ENCODE measurements at regions not wholly inside any gene's neighbourhood (a gene's known extent, or its start where the extent isn't known, plus 50 kb on each side); places are given as distances from the start of the nearest gene placed in this dataset.

DNA sequence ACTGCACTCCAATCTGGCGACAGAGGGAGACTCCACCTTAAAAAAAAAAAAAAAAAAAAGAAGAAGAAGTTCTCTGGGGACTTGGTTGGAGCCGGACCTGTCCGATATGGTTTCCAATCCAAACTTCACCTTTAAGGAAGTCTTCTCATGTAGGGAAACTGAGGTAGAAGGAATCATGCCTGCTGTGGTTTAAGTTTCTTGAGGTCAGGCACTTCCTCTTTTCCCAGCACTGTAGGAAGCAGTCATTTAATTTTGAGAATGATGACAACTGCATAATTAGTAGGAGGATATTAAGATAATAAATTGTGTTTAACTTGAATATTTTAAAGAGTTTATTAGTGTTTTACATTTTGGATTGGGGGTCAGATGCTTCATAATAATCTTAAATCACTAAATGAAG, 62.9 kb downstream of the KCNE4 start:
- no peak overlapping the region for H3K27ac ChIP-seq

DNA sequence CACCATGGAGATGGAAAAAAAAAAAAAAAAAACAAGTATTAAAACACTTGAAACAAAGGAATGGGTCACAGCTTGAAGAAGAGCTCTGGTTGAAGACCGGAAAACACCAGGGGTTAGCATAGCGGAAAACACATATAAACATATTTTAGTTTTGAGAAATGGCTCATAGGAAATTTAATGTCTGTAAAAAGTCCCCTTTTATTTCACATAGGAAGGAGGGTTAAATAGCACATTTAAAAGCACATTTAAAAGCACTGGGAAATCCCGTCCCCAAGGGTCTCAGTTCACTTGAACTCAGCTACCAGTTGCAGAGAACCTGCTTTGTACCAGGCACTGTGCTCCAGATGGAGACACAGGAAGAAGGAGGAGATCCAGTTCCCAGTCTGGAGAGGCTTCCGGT, 65.5 kb downstream of the KCNE4 start:
- Histone ChIP-seq H3K27ac (no peak overlapping the region), H3K36me3 (ENCODE audit: control insufficient read depth, insufficient read depth, low read length) (no peaks in the 10 kb centered on the region), H3K27me3 (ENCODE audit: control insufficient read depth, insufficient read depth, low read length) (no peaks in the 10 kb centered on the region), H2AFZ (no peak overlapping the region), H3K4me1 (no peaks in the 10 kb centered on the region), H3K4me2 (ENCODE audit: low read length) (no peak overlapping the region), H3K9me3 (ENCODE audit: control insufficient read depth, low read length) (no peaks in the 10 kb centered on the region), H3K79me2 (no peaks in the 10 kb centered on the region), H3K4me3 (ENCODE audit: low read depth, low read length) (no peak overlapping the region), H3K9ac (no peak overlapping the region)
- TF ChIP-seq, protein P1, sequence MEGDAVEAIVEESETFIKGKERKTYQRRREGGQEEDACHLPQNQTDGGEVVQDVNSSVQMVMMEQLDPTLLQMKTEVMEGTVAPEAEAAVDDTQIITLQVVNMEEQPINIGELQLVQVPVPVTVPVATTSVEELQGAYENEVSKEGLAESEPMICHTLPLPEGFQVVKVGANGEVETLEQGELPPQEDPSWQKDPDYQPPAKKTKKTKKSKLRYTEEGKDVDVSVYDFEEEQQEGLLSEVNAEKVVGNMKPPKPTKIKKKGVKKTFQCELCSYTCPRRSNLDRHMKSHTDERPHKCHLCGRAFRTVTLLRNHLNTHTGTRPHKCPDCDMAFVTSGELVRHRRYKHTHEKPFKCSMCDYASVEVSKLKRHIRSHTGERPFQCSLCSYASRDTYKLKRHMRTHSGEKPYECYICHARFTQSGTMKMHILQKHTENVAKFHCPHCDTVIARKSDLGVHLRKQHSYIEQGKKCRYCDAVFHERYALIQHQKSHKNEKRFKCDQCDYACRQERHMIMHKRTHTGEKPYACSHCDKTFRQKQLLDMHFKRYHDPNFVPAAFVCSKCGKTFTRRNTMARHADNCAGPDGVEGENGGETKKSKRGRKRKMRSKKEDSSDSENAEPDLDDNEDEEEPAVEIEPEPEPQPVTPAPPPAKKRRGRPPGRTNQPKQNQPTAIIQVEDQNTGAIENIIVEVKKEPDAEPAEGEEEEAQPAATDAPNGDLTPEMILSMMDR (IDR thresholded peaks at IDR 0.05) = no peak

More for the DNA sequence above, 62.9 kb downstream of the KCNE4 start:
- H3K27me3 ChIP-seq (ENCODE audit: control insufficient read depth, insufficient read depth, low read length) = no peaks in the 10 kb centered on the region
- no peaks in the 10 kb centered on the region for H3K4me1 ChIP-seq
- no peak overlapping the region for H3K4me3 ChIP-seq (ENCODE audit: low read depth, low read length)
- H3K79me2 ChIP-seq = no peaks in the 10 kb centered on the region
- H2AFZ ChIP-seq = no peak overlapping the region
- no peak overlapping the region for H3K9ac ChIP-seq
- TF ChIP-seq, protein P1 (IDR thresholded peaks at IDR 0.05) = no peak
- H3K36me3 ChIP-seq (ENCODE audit: control insufficient read depth, insufficient read depth, low read length) = no peaks in the 10 kb centered on the region
- H3K9me3 ChIP-seq (ENCODE audit: control insufficient read depth, low read length) = no peaks in the 10 kb centered on the region
- H3K4me2 ChIP-seq (ENCODE audit: low read length) = no peak overlapping the region

DNA sequence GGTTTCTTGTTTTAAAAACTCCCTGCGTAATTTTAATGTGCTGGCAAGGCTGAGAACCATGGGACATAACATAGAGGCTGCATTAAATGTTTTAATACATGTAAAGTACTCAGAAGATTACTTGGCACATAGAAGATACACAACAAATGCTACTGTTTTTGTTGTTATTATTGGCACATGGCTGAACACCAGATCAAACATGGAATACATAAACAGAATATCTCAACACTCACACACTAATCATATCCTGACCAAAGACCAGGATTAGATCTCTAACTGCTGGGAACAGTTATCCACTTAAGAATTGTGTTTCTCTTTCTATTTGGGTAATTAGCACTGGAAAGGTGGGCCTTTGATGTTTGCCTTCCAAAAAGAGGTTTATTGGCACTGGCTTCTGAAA, 69.3 kb downstream of the KCNE4 start:
- Histone ChIP-seq H3K9ac (no peak overlapping the region), H3K4me2 (ENCODE audit: low read length) (no peak overlapping the region), H3K9me3 (ENCODE audit: control insufficient read depth, low read length) (no peaks in the 10 kb centered on the region), H3K36me3 (ENCODE audit: control insufficient read depth, insufficient read depth, low read length) (no peaks in the 10 kb centered on the region), H3K27me3 (ENCODE audit: control insufficient read depth, insufficient read depth, low read length) (no peaks in the 10 kb centered on the region), H3K4me1 (no peaks in the 10 kb centered on the region), H2AFZ (no peak overlapping the region), H3K79me2 (no peaks in the 10 kb centered on the region), H3K27ac (no peak overlapping the region), H3K4me3 (ENCODE audit: low read depth, low read length) (no peak overlapping the region)
- TF ChIP-seq, protein P1 (IDR thresholded peaks at IDR 0.05) = no peak

DNA sequence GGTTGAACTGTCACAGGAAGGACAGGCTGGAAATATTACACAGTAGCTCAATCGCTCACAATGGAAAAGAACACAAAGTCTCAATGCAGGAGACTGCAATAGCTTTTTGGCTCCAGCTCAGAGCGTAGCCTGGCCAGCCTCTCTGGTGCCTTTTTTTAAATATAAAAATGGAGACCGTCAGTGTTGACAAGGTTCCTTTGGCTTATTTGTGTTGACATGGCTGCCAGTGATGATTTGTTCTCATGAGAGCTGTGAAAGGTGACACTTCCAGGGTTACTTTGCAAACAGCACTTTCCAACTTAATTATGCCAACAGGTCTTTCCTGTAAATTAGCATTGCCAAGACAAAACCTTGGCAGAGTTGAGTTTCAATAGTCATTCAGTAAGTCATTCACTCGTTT, 70.8 kb downstream of the KCNE4 start:
- no peaks in the 10 kb centered on the region for H3K79me2 ChIP-seq
- no peak overlapping the region for H3K4me2 ChIP-seq (ENCODE audit: low read length)
- no peaks in the 10 kb centered on the region for H3K36me3 ChIP-seq (ENCODE audit: control insufficient read depth, insufficient read depth, low read length)
- TF ChIP-seq, protein P1 (IDR thresholded peaks at IDR 0.05) = no peak
- no peak overlapping the region for H3K4me3 ChIP-seq (ENCODE audit: low read depth, low read length)
- H3K9ac ChIP-seq = no peak overlapping the region
- no peak overlapping the region for H2AFZ ChIP-seq
- H3K4me1 ChIP-seq = no peaks in the 10 kb centered on the region
- no peaks in the 10 kb centered on the region for H3K27me3 ChIP-seq (ENCODE audit: control insufficient read depth, insufficient read depth, low read length)
- H3K9me3 ChIP-seq (ENCODE audit: control insufficient read depth, low read length) = no peaks in the 10 kb centered on the region
- no peak overlapping the region for H3K27ac ChIP-seq

DNA sequence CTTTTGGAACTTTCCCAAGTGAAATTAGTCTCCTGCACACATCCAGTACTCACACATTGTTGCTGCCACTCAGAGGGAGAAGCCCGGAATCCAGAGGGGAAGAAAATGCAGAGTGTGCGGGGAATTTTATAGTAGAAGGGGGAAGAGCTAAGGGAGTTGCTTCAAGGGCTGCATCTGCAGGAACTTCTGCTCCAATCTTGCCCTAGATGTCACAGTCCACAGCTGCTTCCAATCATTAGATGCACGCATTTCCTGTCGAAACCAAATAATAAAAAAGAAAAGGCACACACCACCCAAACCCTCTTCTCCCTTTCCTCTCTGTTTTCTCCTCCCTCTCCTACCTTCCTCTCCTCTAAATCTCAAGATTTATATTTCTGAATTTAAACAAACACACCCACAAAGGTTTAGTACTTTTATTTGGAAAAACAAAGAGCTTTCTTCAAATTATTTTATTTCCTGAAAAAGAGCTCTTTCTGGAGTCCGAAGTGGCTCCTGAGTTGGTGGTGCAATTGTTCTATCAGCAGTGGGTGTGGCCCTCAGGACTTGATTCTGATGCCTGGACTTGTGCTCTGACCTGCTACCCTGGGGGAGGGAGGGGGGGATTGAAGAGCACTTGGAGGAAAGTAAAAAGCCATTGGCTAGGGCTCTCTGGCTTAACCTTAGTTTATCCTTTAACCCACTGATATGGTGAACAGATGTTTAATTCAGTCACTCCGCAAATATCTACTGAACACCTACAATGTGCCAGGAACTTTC, 72.0 kb downstream of the KCNE4 start:
- Histone ChIP-seq H3K27ac (no peak overlapping the region), H3K79me2 (no peaks in the 10 kb centered on the region)
- TF ChIP-seq, protein P1 (IDR thresholded peaks at IDR 0.05) = no peak

More for the DNA sequence above, 72.0 kb downstream of the KCNE4 start:
- H3K4me1 ChIP-seq = no peaks in the 10 kb centered on the region
- no peaks in the 10 kb centered on the region for H3K36me3 ChIP-seq (ENCODE audit: control insufficient read depth, insufficient read depth, low read length)
- no peak overlapping the region for H2AFZ ChIP-seq
- no peak overlapping the region for H3K4me2 ChIP-seq (ENCODE audit: low read length)
- no peak overlapping the region for H3K9ac ChIP-seq
- no peaks in the 10 kb centered on the region for H3K9me3 ChIP-seq (ENCODE audit: control insufficient read depth, low read length)
- no peaks in the 10 kb centered on the region for H3K27me3 ChIP-seq (ENCODE audit: control insufficient read depth, insufficient read depth, low read length)
- no peak overlapping the region for H3K4me3 ChIP-seq (ENCODE audit: low read depth, low read length)
